Breast epithelium (tissue), 4 donors: ENCODE measurements at regions not wholly inside any gene's neighbourhood (a gene's known extent, or its start where the extent isn't known, plus 50 kb on each side); places are given as distances from the start of the nearest gene placed in this dataset.

Experiments used
- DNase-seq, 2 donors: peaks; one replicate each; pipeline ENCODE4 v3.0.0-alpha.2; 2019; ENCODE audit warnings: low spot score in 2 of 2
- H3K27ac ChIP-seq, 2 donors: fragments of 200-600 bp; sonication (generic) in 1 of 2; one replicate each; pipeline ENCODE4 v1.5.1; 2016 to 2019; ENCODE audit warnings: mild to moderate bottlenecking in 1 of 2
- H3K27me3 ChIP-seq, 2 donors: fragments of 200-600 bp; sonication (generic) in 1 of 2; one replicate each; pipeline versions ENCODE4 v1.5.1 to v1.6.0; 2017 to 2019; ENCODE audit warnings: control low read depth in 1 of 2, mild to moderate bottlenecking in 1 of 2
- H3K36me3 ChIP-seq: fragments of 200-600 bp; one replicate; pipeline ENCODE4 v1.5.1; 2019
- H3K4me1 ChIP-seq, 2 donors: fragments of 200-600 bp; sonication (generic); one replicate each; pipeline ENCODE4 v1.5.1; 2016 to 2019; ENCODE audit warnings: control low read depth in 1 of 2
- H3K4me3 ChIP-seq, 3 donors: fragments of 200-600 bp; sonication (generic); 1 replicate in 2 of 3; 2 replicates in 1 of 3; pipeline ENCODE4 v1.5.1; 2016 to 2019; ENCODE audit warnings: mild to moderate bottlenecking in 3 of 3, moderate library complexity in 2 of 3
- H3K9me3 ChIP-seq, 2 donors: fragments of 200-600 bp; sonication (generic) in 1 of 2; one replicate each; pipeline ENCODE4 v1.5.1; 2016 to 2019; ENCODE audit warnings: control low read depth in 1 of 2
- POLR2A ChIP-seq: fragments of 450-650 bp; IDR thresholded peaks from one replicate; pipeline ENCODE4 v1.6.1; 2016; ENCODE audit warnings: antibody characterized with exemption, mild to moderate bottlenecking, moderate library complexity
- POLR2AphosphoS5 ChIP-seq, 3 donors: sonication (generic); formaldehyde crosslinking; IDR thresholded peaks; one replicate each; pipeline ENCODE4 v1.6.1; 2017; ENCODE audit warnings: antibody characterized with exemption in 3 of 3
- intact Hi-C: fragments of 100-400 bp; cut with DNase I; formaldehyde crosslinking; loops from one replicate; pipeline ENCODE4 v1.15.1; 2023; ENCODE audit warnings: low total_unique reads
- TF ChIP-seq, protein P1 (sequence below), 3 donors: fragments of 450-650 bp; IDR thresholded peaks; one replicate each; pipeline ENCODE4 v1.5.1; 2016 to 2017; ENCODE audit warnings: antibody characterized with exemption in 3 of 3, mild to moderate bottlenecking in 3 of 3, moderate library complexity in 3 of 3

DNA sequence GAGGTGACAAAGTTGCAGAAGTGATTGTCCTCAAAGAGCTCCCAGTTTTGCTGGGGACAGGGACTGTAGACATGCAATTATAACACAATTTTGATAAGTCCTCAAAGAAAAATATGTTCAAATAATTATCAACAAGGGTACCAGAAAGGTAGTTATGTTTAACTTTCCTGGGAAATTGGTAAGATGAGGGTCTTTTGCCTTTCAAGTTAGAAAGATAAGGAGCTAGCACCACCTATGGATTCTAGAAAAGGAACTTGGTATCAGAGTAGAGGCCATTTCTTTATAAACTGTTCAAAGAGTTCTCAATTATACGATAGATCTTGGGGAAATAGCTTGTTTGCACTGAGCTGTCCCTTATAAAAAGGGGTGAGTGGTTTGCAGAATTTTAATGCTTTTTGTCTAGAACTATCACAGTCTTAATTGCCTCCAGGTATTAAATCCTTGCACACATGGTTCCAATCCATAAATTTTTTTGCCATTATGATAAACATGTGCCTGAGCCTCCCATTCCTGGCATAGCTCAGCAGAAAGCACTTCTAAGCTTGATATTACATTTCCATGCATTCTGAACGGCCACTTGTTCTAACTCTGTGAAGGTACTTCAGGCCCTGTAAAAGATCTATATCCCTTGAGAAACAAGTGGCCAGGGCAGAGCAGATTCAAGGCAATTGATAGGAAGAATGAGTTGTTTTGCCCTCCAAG, 247.5 kb upstream of the LRIG1 start:
- intact Hi-C loops, result no loop called here
- DNase-seq, result no peak
- no peaks in the 10 kb centered on the region for H3K36me3 ChIP-seq
- no peaks in the 10 kb centered on the region for H3K27me3 ChIP-seq
- no peaks in the 10 kb centered on the region for H3K4me1 ChIP-seq
- TF ChIP-seq POLR2AphosphoS5 (IDR thresholded peaks at IDR 0.05), result no peak
- no peak for TF ChIP-seq POLR2A
- TF ChIP-seq, protein P1, sequence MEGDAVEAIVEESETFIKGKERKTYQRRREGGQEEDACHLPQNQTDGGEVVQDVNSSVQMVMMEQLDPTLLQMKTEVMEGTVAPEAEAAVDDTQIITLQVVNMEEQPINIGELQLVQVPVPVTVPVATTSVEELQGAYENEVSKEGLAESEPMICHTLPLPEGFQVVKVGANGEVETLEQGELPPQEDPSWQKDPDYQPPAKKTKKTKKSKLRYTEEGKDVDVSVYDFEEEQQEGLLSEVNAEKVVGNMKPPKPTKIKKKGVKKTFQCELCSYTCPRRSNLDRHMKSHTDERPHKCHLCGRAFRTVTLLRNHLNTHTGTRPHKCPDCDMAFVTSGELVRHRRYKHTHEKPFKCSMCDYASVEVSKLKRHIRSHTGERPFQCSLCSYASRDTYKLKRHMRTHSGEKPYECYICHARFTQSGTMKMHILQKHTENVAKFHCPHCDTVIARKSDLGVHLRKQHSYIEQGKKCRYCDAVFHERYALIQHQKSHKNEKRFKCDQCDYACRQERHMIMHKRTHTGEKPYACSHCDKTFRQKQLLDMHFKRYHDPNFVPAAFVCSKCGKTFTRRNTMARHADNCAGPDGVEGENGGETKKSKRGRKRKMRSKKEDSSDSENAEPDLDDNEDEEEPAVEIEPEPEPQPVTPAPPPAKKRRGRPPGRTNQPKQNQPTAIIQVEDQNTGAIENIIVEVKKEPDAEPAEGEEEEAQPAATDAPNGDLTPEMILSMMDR (IDR thresholded peaks at IDR 0.05), result no peak
- H3K4me3 ChIP-seq, result no peak overlapping the region
- H3K9me3 ChIP-seq, result peaks cover 0 to 4% of the 10 kb centered on the region in 2 donors
- no peak overlapping the region for H3K27ac ChIP-seq

DNA sequence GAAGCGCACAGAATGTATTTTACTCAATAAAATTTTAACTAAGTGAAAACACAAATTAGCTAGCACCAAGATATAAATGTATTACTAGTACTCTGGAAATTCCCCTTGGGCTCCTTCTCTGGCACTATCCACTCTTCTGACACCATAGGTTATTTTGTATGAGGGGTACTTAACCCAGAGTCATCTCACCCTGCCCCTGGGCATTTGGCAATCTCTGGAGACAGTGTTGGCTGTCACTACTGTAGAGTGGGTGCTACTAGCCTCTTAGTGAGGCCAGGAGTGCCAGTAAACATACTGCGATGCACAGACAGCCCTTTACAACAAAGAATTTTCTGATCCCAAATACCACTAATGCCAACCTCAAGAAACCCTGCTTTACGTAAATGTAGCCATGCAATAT, 246.3 kb upstream of the KBTBD8 start:
- no peak for DNase-seq
- H3K4me3 ChIP-seq, result no peak overlapping the region
- H3K4me1 ChIP-seq, result no peaks in the 10 kb centered on the region
- no peaks in the 10 kb centered on the region for H3K27me3 ChIP-seq
- H3K9me3 ChIP-seq, result no peaks in the 10 kb centered on the region
- TF ChIP-seq POLR2A, result no peak
- TF ChIP-seq POLR2AphosphoS5 (IDR thresholded peaks at IDR 0.05), result no peak
- TF ChIP-seq, protein P1 (IDR thresholded peaks at IDR 0.05), result no peak
- no peak overlapping the region for H3K27ac ChIP-seq
- intact Hi-C loops, result no loop called here
- H3K36me3 ChIP-seq, result no peaks in the 10 kb centered on the region

DNA sequence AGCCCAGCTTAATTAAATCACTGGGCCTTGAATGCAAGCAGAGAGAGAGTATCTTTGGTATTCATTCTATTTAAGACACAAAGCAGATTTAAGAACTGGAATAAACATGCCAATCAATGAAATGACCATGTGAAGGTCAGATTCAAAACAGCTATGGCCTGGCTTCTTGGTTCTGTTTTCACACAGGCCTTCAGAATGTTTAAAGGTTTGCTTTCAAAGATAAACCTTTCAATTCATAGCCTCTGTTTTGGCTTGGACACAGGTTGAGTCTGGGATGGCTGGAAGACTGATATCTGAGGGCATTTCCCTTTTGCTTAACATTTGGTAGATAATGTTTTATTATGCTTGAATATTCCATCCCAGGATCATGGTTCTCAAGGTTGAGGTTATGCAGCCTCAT, 244.4 kb upstream of the KBTBD8 start:
- no peak for DNase-seq
- intact Hi-C loops, result no loop called here
- Histone ChIP-seq H3K9me3 (no peaks in the 10 kb centered on the region), H3K27ac (no peak overlapping the region), H3K4me3 (no peak overlapping the region), H3K36me3 (no peaks in the 10 kb centered on the region), H3K4me1 (no peaks in the 10 kb centered on the region), H3K27me3 (no peaks in the 10 kb centered on the region)
- TF ChIP-seq, protein P1 (IDR thresholded peaks at IDR 0.05), result no peak
- TF ChIP-seq POLR2AphosphoS5 (IDR thresholded peaks at IDR 0.05) (no peak), POLR2A (no peak)

DNA sequence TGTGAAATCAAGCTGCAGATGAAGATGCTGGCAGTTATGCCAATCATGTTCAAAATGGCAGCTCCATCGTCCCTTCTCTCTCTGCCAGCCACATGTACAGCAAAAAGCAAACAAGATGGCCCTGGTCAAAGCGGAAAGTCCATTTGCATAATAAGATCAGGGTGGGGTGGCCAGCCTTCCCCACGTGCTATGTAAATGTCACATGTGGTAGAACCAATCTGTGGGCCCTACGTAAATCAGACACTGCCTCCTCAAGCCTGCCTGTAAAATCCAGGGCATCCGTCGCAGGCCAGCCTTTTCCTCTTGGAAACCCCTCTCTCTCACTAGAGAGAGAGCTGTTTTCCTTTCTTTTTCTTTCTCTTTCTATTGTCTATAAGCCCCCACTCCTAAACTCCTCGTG, 243.5 kb upstream of the KBTBD8 start:
- DNase-seq, result no peak
- Histone ChIP-seq H3K9me3 (no peaks in the 10 kb centered on the region), H3K4me1 (no peaks in the 10 kb centered on the region), H3K27ac (no peak overlapping the region), H3K36me3 (no peaks in the 10 kb centered on the region), H3K4me3 (no peak overlapping the region), H3K27me3 (no peaks in the 10 kb centered on the region)
- intact Hi-C loops, result no loop called here
- TF ChIP-seq POLR2A (no peak), POLR2AphosphoS5 (IDR thresholded peaks at IDR 0.05) (no peak)
- TF ChIP-seq, protein P1 (IDR thresholded peaks at IDR 0.05), result no peak

DNA sequence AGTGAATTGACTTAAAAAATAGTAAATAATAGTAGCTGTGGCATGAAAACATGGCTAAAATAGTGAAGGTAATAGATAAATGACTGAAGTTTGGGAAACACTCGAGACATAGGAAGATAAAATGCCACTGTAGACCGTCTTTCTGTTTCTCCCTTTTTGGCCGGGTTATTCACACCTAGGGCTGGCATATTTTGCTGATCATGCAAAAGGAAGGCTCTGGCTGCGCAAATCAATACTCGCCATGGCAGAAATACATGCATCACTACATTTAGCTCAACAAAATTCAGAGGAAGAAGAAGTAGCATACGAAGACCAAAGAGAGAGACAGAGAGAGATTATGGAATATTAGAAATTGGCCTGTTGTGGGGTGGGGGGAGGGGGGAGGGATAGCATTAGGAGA, 242.2 kb upstream of the KBTBD8 start:
- intact Hi-C loops, result no loop called here
- no peak overlapping the region for H3K27ac ChIP-seq
- no peak for DNase-seq

More for the DNA sequence above, 242.2 kb upstream of the KBTBD8 start:
- Histone ChIP-seq H3K4me1 (no peaks in the 10 kb centered on the region), H3K4me3 (no peak overlapping the region), H3K36me3 (no peaks in the 10 kb centered on the region), H3K9me3 (no peaks in the 10 kb centered on the region), H3K27me3 (no peaks in the 10 kb centered on the region)
- TF ChIP-seq POLR2AphosphoS5 (IDR thresholded peaks at IDR 0.05), result no peak
- TF ChIP-seq POLR2A, result no peak
- TF ChIP-seq, protein P1 (IDR thresholded peaks at IDR 0.05), result no peak
